ENCODE measurements at regions not wholly inside any gene's neighbourhood (a gene's known extent, or its start where the extent isn't known, plus 50 kb on each side); places are given as distances from the start of the nearest gene placed in this dataset.
"Not testable (repeated sequence)": the region's sequence is repeated elsewhere in the genome, so short reads cannot be mapped to it uniquely, and the experiment has no call there.

DNA sequence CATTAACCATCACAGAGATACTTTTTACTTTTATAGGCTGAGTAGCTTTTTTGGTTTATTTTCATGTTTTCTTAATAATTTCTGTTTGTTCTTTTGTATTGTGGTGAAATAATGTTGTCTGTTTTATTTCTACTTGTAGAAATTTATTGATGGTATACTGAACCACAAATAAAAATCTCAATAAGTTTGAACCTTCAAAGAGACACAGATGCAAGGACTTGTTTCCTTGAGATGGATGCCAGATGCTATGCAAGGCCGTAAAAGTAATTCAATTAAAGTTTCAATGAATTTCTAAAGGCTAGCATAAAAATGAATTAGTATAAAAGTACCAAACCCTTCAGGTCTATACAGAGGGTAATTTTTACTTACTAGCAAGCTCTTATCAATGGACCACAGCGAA is 873.5 kb downstream of the TTLL7 start:
- no peaks in the 10 kb centered on the region for H3K79me2 ChIP-seq
- H3K27ac ChIP-seq, result no peak overlapping the region
- H3K4me3 ChIP-seq (ENCODE audit: low read depth, low read length), result no peak overlapping the region
- H3K4me1 ChIP-seq, result no peaks in the 10 kb centered on the region
- H3K36me3 ChIP-seq (ENCODE audit: control insufficient read depth, insufficient read depth, low read length), result no peaks in the 10 kb centered on the region
- H3K27me3 ChIP-seq (ENCODE audit: control insufficient read depth, insufficient read depth, low read length), result no peaks in the 10 kb centered on the region
- H3K9ac ChIP-seq, result no peak overlapping the region
- no peaks in the 10 kb centered on the region for H3K9me3 ChIP-seq (ENCODE audit: control insufficient read depth, low read length)
- TF ChIP-seq, protein P1, sequence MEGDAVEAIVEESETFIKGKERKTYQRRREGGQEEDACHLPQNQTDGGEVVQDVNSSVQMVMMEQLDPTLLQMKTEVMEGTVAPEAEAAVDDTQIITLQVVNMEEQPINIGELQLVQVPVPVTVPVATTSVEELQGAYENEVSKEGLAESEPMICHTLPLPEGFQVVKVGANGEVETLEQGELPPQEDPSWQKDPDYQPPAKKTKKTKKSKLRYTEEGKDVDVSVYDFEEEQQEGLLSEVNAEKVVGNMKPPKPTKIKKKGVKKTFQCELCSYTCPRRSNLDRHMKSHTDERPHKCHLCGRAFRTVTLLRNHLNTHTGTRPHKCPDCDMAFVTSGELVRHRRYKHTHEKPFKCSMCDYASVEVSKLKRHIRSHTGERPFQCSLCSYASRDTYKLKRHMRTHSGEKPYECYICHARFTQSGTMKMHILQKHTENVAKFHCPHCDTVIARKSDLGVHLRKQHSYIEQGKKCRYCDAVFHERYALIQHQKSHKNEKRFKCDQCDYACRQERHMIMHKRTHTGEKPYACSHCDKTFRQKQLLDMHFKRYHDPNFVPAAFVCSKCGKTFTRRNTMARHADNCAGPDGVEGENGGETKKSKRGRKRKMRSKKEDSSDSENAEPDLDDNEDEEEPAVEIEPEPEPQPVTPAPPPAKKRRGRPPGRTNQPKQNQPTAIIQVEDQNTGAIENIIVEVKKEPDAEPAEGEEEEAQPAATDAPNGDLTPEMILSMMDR (IDR thresholded peaks at IDR 0.05), result no peak
- no peak overlapping the region for H3K4me2 ChIP-seq (ENCODE audit: low read length)
- H2AFZ ChIP-seq, result no peak overlapping the region

DNA sequence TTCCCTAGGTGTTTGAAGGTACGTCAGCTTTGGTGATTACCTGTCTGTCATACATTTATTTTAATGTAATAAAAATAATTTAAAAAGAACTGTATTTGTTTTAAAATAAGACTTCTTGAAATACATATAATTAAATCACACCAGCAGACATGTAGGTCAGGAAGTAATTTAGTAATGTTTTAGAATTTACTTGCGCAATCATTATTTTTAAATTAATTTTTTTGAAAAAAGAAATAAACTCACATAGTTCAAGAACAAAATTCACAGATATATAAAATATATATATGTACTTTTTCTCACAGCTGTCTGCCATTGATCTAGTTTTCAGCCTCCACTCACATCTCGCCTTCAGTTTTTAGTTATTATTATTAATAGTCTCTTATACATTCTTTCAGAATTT is 875.9 kb downstream of the TTLL7 start:
- Histone ChIP-seq H3K4me2 (ENCODE audit: low read length) (no peak overlapping the region), H3K9me3 (ENCODE audit: control insufficient read depth, low read length) (no peaks in the 10 kb centered on the region), H3K79me2 (no peaks in the 10 kb centered on the region), H3K4me3 (ENCODE audit: low read depth, low read length) (no peak overlapping the region), H3K4me1 (no peaks in the 10 kb centered on the region), H3K9ac (no peak overlapping the region), H2AFZ (no peak overlapping the region), H3K27ac (no peak overlapping the region), H3K36me3 (ENCODE audit: control insufficient read depth, insufficient read depth, low read length) (no peaks in the 10 kb centered on the region), H3K27me3 (ENCODE audit: control insufficient read depth, insufficient read depth, low read length) (no peaks in the 10 kb centered on the region)
- TF ChIP-seq, protein P1 (IDR thresholded peaks at IDR 0.05), result no peak

DNA sequence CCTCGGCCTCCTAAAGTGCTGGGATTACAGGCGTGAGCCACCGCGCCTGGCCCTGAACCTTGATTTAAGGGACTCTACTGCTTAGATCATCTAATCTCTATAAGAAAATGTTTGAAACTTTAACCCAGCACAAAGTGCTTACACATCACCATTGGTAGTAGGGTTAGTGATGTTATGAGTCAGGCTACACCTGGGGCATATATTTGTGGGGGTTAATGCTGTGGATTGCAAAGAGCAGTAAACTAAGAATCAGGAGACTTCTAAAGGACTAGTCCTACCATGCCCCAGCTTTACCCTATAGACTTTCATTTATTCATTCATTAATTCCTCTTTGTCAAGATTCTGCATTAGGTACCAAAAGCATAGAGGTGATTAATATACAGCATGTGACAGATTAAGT is 880.5 kb downstream of the TTLL7 start:
- Histone ChIP-seq H3K36me3 (ENCODE audit: control insufficient read depth, insufficient read depth, low read length) (no peaks in the 10 kb centered on the region), H3K9ac (no peak overlapping the region), H3K4me1 (no peaks in the 10 kb centered on the region), H3K27me3 (ENCODE audit: control insufficient read depth, insufficient read depth, low read length) (no peaks in the 10 kb centered on the region), H3K4me2 (ENCODE audit: low read length) (no peak overlapping the region), H2AFZ (no peak overlapping the region), H3K4me3 (ENCODE audit: low read depth, low read length) (no peak overlapping the region), H3K79me2 (no peaks in the 10 kb centered on the region), H3K27ac (no peak overlapping the region), H3K9me3 (ENCODE audit: control insufficient read depth, low read length) (no peaks in the 10 kb centered on the region)
- TF ChIP-seq, protein P1 (IDR thresholded peaks at IDR 0.05), result no peak

GRCh38 chr1:83117030-83117429 is 881.9 kb downstream of the TTLL7 start:
- not testable (repeated sequence) for H3K27ac ChIP-seq; H3K9ac ChIP-seq; H2AFZ ChIP-seq; H3K27me3 ChIP-seq (ENCODE audit: control insufficient read depth, insufficient read depth, low read length); H3K9me3 ChIP-seq (ENCODE audit: control insufficient read depth, low read length); H3K4me3 ChIP-seq (ENCODE audit: low read depth, low read length); H3K36me3 ChIP-seq (ENCODE audit: control insufficient read depth, insufficient read depth, low read length); H3K4me1 ChIP-seq; H3K79me2 ChIP-seq; H3K4me2 ChIP-seq (ENCODE audit: low read length)

DNA sequence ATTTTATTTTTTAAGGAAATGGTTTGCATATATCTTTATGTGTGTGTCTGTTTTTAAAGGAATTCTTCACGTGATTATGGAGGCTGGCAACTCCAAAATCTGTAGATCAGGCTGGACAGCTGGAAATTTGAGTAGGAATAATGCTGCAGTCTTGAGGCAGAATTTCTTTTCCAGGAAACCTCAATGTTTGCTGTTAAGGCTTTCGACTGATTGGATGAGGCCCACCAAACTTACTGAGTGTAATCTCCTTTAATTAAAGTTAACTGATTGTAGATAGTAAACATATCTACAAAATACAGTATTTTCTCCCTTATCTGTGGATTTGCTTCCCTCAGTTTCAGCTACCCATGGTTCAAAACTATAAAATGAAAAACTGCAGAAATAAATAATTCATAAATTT is 883.1 kb downstream of the TTLL7 start:
- H3K4me2 ChIP-seq (ENCODE audit: low read length), result no peak overlapping the region
- H3K9me3 ChIP-seq (ENCODE audit: control insufficient read depth, low read length), result no peaks in the 10 kb centered on the region
- no peaks in the 10 kb centered on the region for H3K79me2 ChIP-seq
- TF ChIP-seq, protein P1 (IDR thresholded peaks at IDR 0.05), result no peak
- no peak overlapping the region for H2AFZ ChIP-seq
- no peak overlapping the region for H3K4me3 ChIP-seq (ENCODE audit: low read depth, low read length)
- no peak overlapping the region for H3K9ac ChIP-seq
- no peaks in the 10 kb centered on the region for H3K27me3 ChIP-seq (ENCODE audit: control insufficient read depth, insufficient read depth, low read length)
- no peak overlapping the region for H3K27ac ChIP-seq
- no peaks in the 10 kb centered on the region for H3K36me3 ChIP-seq (ENCODE audit: control insufficient read depth, insufficient read depth, low read length)
- H3K4me1 ChIP-seq, result no peaks in the 10 kb centered on the region

Data from parathyroid adenoma (tissue), 2 donors.